ENCODE measurements at regions not wholly inside any gene's neighbourhood (a gene's known extent, or its start where the extent isn't known, plus 50 kb on each side); places are given as distances from the start of the nearest gene placed in this dataset.

- TF ChIP-seq CTCF (conservative IDR thresholded peaks at IDR 0.05; ENCODE audit: low read length) (no peak), EZH2phosphoT487 (IDR thresholded peaks at IDR 0.05; ENCODE audit: borderline replicate concordance, low read depth, low read length) (no peak)
Measured at GRCh38 chr7:77479536-77480088, 57.5 kb upstream of the PTPN12 start.
